A673 (cell line): ENCODE measurements at regions not wholly inside any gene's neighbourhood (a gene's known extent, or its start where the extent isn't known, plus 50 kb on each side); places are given as distances from the start of the nearest gene placed in this dataset.

ENCODE experiments used
- EZH2 ChIP-seq: fragments of 200-600 bp; sonication (generic); IDR thresholded peaks from 2 replicates; pipeline ENCODE4 v1.6.1; 2017; ENCODE audit warnings: borderline replicate concordance, low read depth, mild to moderate bottlenecking, mixed read lengths, antibody characterized with exemption, low read length; ENCODE audit not compliant: poor library complexity, severe bottlenecking
- TF ChIP-seq, protein P1 (sequence below): fragments of 300-800, 200-600 bp; sonication (generic); conservative IDR thresholded peaks from 2 replicates; pipeline ENCODE4 v1.5.1; 2017; ENCODE audit warnings: low read depth, mild to moderate bottlenecking, antibody characterized with exemption, low read length, moderate library complexity, mixed read lengths

DNA sequence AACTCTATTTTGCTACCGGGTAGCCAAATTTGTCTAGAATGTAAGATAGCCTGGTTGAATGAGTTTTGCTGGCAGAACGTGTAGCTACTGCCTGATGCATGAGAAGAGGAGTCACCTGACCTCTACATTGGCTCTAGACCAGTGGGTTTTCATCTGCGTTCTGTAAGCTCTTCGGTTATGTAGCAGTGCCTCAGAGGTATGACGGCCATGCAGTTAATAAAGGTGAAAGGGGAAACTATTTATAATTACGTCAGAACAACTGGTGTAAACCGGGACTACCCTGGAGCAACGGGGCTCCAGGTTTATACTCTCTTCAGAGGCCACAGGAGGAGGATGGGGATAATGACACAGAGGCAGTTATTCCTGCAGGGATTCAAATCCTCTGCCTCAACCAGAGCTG lies 173.4 kb upstream of the KITLG start:
- TF ChIP-seq, protein P1, sequence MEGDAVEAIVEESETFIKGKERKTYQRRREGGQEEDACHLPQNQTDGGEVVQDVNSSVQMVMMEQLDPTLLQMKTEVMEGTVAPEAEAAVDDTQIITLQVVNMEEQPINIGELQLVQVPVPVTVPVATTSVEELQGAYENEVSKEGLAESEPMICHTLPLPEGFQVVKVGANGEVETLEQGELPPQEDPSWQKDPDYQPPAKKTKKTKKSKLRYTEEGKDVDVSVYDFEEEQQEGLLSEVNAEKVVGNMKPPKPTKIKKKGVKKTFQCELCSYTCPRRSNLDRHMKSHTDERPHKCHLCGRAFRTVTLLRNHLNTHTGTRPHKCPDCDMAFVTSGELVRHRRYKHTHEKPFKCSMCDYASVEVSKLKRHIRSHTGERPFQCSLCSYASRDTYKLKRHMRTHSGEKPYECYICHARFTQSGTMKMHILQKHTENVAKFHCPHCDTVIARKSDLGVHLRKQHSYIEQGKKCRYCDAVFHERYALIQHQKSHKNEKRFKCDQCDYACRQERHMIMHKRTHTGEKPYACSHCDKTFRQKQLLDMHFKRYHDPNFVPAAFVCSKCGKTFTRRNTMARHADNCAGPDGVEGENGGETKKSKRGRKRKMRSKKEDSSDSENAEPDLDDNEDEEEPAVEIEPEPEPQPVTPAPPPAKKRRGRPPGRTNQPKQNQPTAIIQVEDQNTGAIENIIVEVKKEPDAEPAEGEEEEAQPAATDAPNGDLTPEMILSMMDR = no peak
- TF ChIP-seq EZH2 = no peak
